ENCODE measurements at regions not wholly inside any gene's neighbourhood (a gene's known extent, or its start where the extent isn't known, plus 50 kb on each side); places are given as distances from the start of the nearest gene placed in this dataset.

DNA sequence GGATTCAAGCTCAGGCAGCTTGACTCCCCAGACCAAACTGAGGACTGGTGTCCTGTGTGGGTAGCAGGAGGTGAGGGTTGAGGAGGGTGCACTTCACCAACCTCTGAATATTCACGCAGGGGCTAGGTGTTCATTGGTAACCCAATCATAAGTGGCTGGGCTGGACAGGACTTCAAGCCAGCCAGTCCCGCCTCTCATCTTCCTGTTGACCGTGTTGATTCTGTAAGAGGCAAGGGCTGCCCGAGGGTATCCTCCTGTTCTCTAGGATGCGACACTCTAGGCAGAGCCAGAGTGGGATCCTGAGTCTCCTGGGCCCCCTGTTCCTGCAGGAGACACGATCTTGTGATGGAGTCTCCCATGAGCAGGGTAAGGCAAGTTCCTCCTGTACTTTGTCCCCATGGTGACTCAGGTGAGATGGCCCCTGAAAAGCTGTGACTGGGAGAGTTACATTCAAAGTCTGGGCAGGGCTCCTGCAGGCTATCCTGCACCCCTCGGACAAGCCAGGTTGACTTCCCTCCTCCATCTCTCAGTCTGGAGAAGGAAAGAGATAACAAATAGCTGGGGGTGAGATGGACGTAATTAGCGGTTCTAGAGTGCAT lies 58.1 kb upstream of the POMGNT2 start:
- TF ChIP-seq CTCF (IDR thresholded peaks at IDR 0.05) (no peak), RAD21 (IDR thresholded peaks at IDR 0.05; ENCODE audit: low read length) (no peak), GABPA (IDR thresholded peaks at IDR 0.05; ENCODE audit: low read depth) (no peak), USF2 (IDR thresholded peaks at IDR 0.05; ENCODE audit: borderline replicate concordance, low read depth, low read length) (no peak), FOXM1 (IDR thresholded peaks at IDR 0.05; ENCODE audit: low read depth) (no peak), SIN3A (IDR thresholded peaks at IDR 0.05; ENCODE audit: borderline replicate concordance, low read depth, low read length) (no peak), GATA2 (CRISPR knock-in tag; IDR thresholded peaks at IDR 0.05) (no peak), CHD2 (IDR thresholded peaks at IDR 0.05; ENCODE audit: low read length, partially characterized antibody) (no peak)
- TF ChIP-seq, protein P1, sequence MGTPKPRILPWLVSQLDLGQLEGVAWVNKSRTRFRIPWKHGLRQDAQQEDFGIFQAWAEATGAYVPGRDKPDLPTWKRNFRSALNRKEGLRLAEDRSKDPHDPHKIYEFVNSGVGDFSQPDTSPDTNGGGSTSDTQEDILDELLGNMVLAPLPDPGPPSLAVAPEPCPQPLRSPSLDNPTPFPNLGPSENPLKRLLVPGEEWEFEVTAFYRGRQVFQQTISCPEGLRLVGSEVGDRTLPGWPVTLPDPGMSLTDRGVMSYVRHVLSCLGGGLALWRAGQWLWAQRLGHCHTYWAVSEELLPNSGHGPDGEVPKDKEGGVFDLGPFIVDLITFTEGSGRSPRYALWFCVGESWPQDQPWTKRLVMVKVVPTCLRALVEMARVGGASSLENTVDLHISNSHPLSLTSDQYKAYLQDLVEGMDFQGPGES (IDR thresholded peaks at IDR 0.05; ENCODE audit: low read depth, low read length) = no peak
- TF ChIP-seq, protein P2, sequence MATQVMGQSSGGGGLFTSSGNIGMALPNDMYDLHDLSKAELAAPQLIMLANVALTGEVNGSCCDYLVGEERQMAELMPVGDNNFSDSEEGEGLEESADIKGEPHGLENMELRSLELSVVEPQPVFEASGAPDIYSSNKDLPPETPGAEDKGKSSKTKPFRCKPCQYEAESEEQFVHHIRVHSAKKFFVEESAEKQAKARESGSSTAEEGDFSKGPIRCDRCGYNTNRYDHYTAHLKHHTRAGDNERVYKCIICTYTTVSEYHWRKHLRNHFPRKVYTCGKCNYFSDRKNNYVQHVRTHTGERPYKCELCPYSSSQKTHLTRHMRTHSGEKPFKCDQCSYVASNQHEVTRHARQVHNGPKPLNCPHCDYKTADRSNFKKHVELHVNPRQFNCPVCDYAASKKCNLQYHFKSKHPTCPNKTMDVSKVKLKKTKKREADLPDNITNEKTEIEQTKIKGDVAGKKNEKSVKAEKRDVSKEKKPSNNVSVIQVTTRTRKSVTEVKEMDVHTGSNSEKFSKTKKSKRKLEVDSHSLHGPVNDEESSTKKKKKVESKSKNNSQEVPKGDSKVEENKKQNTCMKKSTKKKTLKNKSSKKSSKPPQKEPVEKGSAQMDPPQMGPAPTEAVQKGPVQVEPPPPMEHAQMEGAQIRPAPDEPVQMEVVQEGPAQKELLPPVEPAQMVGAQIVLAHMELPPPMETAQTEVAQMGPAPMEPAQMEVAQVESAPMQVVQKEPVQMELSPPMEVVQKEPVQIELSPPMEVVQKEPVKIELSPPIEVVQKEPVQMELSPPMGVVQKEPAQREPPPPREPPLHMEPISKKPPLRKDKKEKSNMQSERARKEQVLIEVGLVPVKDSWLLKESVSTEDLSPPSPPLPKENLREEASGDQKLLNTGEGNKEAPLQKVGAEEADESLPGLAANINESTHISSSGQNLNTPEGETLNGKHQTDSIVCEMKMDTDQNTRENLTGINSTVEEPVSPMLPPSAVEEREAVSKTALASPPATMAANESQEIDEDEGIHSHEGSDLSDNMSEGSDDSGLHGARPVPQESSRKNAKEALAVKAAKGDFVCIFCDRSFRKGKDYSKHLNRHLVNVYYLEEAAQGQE (IDR thresholded peaks at IDR 0.05; ENCODE audit: low read depth, low read length) = no peak
